H9 (cell line): ENCODE measurements at regions not wholly inside any gene's neighbourhood (a gene's known extent, or its start where the extent isn't known, plus 50 kb on each side); places are given as distances from the start of the nearest gene placed in this dataset.

Source experiments
- DNase-seq: peaks from one replicate; pipeline ENCODE4 v3.0.0-alpha.2; 2017
- H2AFZ ChIP-seq: one replicate; pipeline ENCODE4 v1.6.1; 2013; ENCODE audit warnings: mild to moderate bottlenecking, low read length, control low read depth, moderate library complexity
- H2AK5ac ChIP-seq: 2 replicates; pipeline ENCODE4 v1.6.1; 2013; ENCODE audit warnings: low read length, control low read depth, mixed read lengths; ENCODE audit not compliant: insufficient read length
- H2BK120ac ChIP-seq: one replicate; pipeline ENCODE4 v1.6.1; 2013; ENCODE audit warnings: low read depth, mild to moderate bottlenecking, low read length, control low read depth, inconsistent platforms; ENCODE audit not compliant: poor library complexity, severe bottlenecking
- H2BK12ac ChIP-seq: 2 replicates; pipeline ENCODE4 v1.6.1; 2013; ENCODE audit warnings: low read length, control low read depth, mixed read lengths, low read depth; ENCODE audit not compliant: insufficient read length
- H2BK15ac ChIP-seq: 2 replicates; pipeline ENCODE4 v1.6.1; 2013; ENCODE audit warnings: low read depth, low read length, control low read depth
- H2BK20ac ChIP-seq: one replicate; pipeline ENCODE4 v1.6.1; 2013; ENCODE audit warnings: low read depth, mild to moderate bottlenecking, low read length, control low read depth, inconsistent platforms; ENCODE audit not compliant: poor library complexity, severe bottlenecking
- H2BK5ac ChIP-seq: 2 replicates; pipeline ENCODE4 v1.6.1; 2013; ENCODE audit warnings: low read length, control low read depth, mixed read lengths; ENCODE audit not compliant: insufficient read length
- H3K14ac ChIP-seq: 2 replicates; pipeline ENCODE4 v1.6.1; 2013; ENCODE audit warnings: low read length, control low read depth; ENCODE audit not compliant: insufficient read depth
- H3K18ac ChIP-seq: 2 replicates; pipeline ENCODE4 v1.6.1; 2013; ENCODE audit warnings: low read depth, mild to moderate bottlenecking, mixed read lengths, low read length, control low read depth; ENCODE audit not compliant: insufficient read length
- H3K23ac ChIP-seq: 2 replicates; pipeline ENCODE4 v1.6.1; 2013; ENCODE audit warnings: low read length, control low read depth, mixed read lengths, low read depth; ENCODE audit not compliant: insufficient read length
- H3K23me2 ChIP-seq: 2 replicates; pipeline ENCODE4 v1.6.1; 2013; ENCODE audit warnings: low read depth, mild to moderate bottlenecking, mixed read lengths, low read length, control low read depth; ENCODE audit not compliant: insufficient read length, poor library complexity, severe bottlenecking
- H3K27ac ChIP-seq: 2 replicates; pipeline ENCODE4 v1.5.1; 2013; ENCODE audit warnings: low read length, control low read depth, mixed read lengths, low read depth; ENCODE audit not compliant: insufficient read length
- H3K27me3 ChIP-seq: 2 replicates; pipeline ENCODE4 v1.6.1; 2013; ENCODE audit warnings: low read length, control low read depth, inconsistent platforms; ENCODE audit not compliant: insufficient read depth
- H3K4ac ChIP-seq: 2 replicates; pipeline ENCODE4 v1.6.1; 2013; ENCODE audit warnings: low read depth, mild to moderate bottlenecking, control low read depth, inconsistent platforms, low read length, moderate library complexity
- H3K4me1 ChIP-seq: 2 replicates; pipeline ENCODE4 v1.6.1; 2013; ENCODE audit warnings: low read length, control low read depth, inconsistent platforms; ENCODE audit not compliant: insufficient read depth
- H3K4me2 ChIP-seq: 2 replicates; pipeline ENCODE4 v1.6.1; 2013; ENCODE audit warnings: low read length, control low read depth, mixed read lengths; ENCODE audit not compliant: insufficient read length, insufficient read depth
- H3K56ac ChIP-seq: 2 replicates; pipeline ENCODE4 v1.6.1; 2013; ENCODE audit warnings: low read depth, mild to moderate bottlenecking, mixed read lengths, low read length, control low read depth; ENCODE audit not compliant: insufficient read length
- H3K79me1 ChIP-seq: 2 replicates; pipeline ENCODE4 v1.6.1; 2013; ENCODE audit warnings: low read depth, mild to moderate bottlenecking, moderate library complexity, low read length, control low read depth, inconsistent platforms; ENCODE audit not compliant: insufficient read depth, poor library complexity, severe bottlenecking
- H3K79me2 ChIP-seq: 2 replicates; pipeline ENCODE4 v1.6.1; 2013; ENCODE audit warnings: low read length, control low read depth, inconsistent platforms; ENCODE audit not compliant: insufficient read depth
- H3K9ac ChIP-seq: 2 replicates; pipeline ENCODE4 v1.6.1; 2013; ENCODE audit warnings: low read length, control low read depth, mixed read lengths; ENCODE audit not compliant: insufficient read length; ENCODE audit errors: extremely low read depth
- H3K9me3 ChIP-seq: one replicate; pipeline ENCODE4 v1.6.1; 2013; ENCODE audit warnings: low read depth, low read length, inconsistent platforms; ENCODE audit not compliant: control insufficient read depth
- H3T11ph ChIP-seq: one replicate; pipeline ENCODE4 v1.6.1; 2013; ENCODE audit warnings: mild to moderate bottlenecking, low read length, control low read depth, inconsistent platforms
- H4K20me1 ChIP-seq: one replicate; pipeline ENCODE4 v1.6.1; 2013; ENCODE audit not compliant: control insufficient read depth, insufficient read length, insufficient read depth
- H4K5ac ChIP-seq: 2 replicates; pipeline ENCODE4 v1.6.1; 2013; ENCODE audit warnings: low read depth, mild to moderate bottlenecking, mixed read lengths, low read length, control low read depth; ENCODE audit not compliant: insufficient read length
- H4K8ac ChIP-seq: replicated peaks from 2 replicates; pipeline ENCODE4 v1.6.1; 2013; ENCODE audit warnings: low read length, control low read depth, mixed read lengths, low read depth; ENCODE audit not compliant: insufficient read length
- H4K91ac ChIP-seq: 2 replicates; pipeline ENCODE4 v1.6.1; 2013; ENCODE audit warnings: low read depth, mild to moderate bottlenecking, moderate library complexity, mixed read lengths, low read length, control low read depth; ENCODE audit not compliant: insufficient read length
- H3K27ac Mint-ChIP-seq, 3 experiments: 2 replicates in 2 of 3; 3 replicates in 1 of 3; pipeline ENCODE4 v1.8.0; 2020 to 2021; ENCODE audit warnings: mixed read lengths in 3 of 3, mild to moderate bottlenecking in 1 of 3, moderate library complexity in 1 of 3
- H3K27me3 Mint-ChIP-seq: 2 replicates; pipeline ENCODE4 v1.8.0; 2021; ENCODE audit warnings: low read depth, mild to moderate bottlenecking, moderate library complexity, mixed read lengths
- H3K36me3 Mint-ChIP-seq, 3 experiments: 2 replicates in 2 of 3; 3 replicates in 1 of 3; pipeline ENCODE4 v1.8.0; 2020 to 2021; ENCODE audit warnings: low read depth in 3 of 3, mixed read lengths in 3 of 3; ENCODE audit not compliant: insufficient read depth in 1 of 3
- H3K4me1 Mint-ChIP-seq, 2 experiments: 2 replicates each; pipeline ENCODE4 v1.8.0; 2020; ENCODE audit warnings: mixed read lengths in 2 of 2
- H3K4me3 Mint-ChIP-seq, 2 experiments: 2 replicates in 1 of 2; 3 replicates in 1 of 2; pipeline ENCODE4 v1.8.0; 2020 to 2021; ENCODE audit warnings: mild to moderate bottlenecking in 2 of 2, mixed read lengths in 2 of 2, moderate library complexity in 1 of 2
- H3K9me3 Mint-ChIP-seq, 2 experiments: 2 replicates in 1 of 2; 3 replicates in 1 of 2; pipeline ENCODE4 v1.8.0; 2020; ENCODE audit warnings: mild to moderate bottlenecking in 2 of 2, mixed read lengths in 2 of 2, moderate library complexity in 1 of 2
- WGBS: extraction: QIAGEN DNeasy Blood & Tissue Kit; methylation state at CpG from one replicate; pipeline ENCODE4 v1.1.7; 2013; ENCODE audit warnings: missing lambda C conversion rate, low lambda C conversion rate, mixed read lengths; ENCODE audit not compliant: insufficient read length; ENCODE audit errors: extremely low coverage; 5-methylcytosine and 5-hydroxymethylcytosine counted together
- TF ChIP-seq, protein P1 (sequence below): fragments of 200-600 bp; sonication (generic); conservative IDR thresholded peaks from 3 replicates; pipeline ENCODE4 v1.8.0; 2021; ENCODE audit warnings: antibody characterized with exemption, mild to moderate bottlenecking

DNA sequence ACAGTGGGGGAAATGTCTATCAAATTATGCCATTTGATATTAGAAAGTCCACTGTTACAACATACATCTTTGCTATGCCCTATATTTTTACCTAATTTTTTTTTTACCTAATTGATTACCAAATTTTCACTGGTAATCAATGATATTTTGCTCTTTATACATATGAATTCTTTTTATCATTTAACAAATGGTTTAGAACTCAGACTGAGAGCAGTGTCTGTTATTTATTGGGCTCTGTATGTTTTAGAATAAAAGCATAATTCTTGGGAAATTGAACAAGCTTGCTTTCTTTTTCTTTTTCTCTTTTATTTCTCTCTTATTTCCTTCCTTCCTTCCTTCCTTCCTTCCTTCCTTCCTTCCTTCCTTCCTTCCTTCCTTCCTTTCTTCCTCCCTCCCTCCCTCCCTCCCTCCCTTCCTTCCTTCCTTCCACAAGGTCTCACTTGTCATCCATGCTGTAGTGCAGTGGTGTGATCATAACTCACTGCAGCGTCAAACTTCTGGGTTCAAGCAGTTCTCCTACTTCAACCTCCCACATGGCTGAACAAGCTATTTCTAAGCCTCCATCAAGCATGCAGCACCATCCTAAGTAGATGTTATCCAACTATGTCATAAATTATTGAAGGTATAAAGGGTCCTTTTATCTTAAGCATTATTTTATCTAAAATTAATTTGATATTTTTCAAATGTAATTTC is 911.7 kb upstream of the CITED2 start:
- no peak overlapping the region for H2BK5ac ChIP-seq
- H3K79me1 ChIP-seq = no peaks in the 10 kb centered on the region
- H3T11ph ChIP-seq = no peak overlapping the region
- H4K20me1 ChIP-seq = no peaks in the 10 kb centered on the region
- H3K9me3 Mint-ChIP-seq = peaks cover 0 to 1% of the 10 kb centered on the region in 2 experiments; a peak in 1 of 5 replicates
- no peak overlapping the region for H2BK15ac ChIP-seq
- H2BK12ac ChIP-seq = no peak overlapping the region
- H3K56ac ChIP-seq = no peak overlapping the region
- no peaks in the 10 kb centered on the region for H3K27me3 Mint-ChIP-seq
- no peak overlapping the region for H4K5ac ChIP-seq
- H3K4ac ChIP-seq = no peak overlapping the region
- no peak overlapping the region for H4K8ac ChIP-seq
- H3K9ac ChIP-seq = no peak overlapping the region
- no peak overlapping the region for H2AFZ ChIP-seq
- peaks cover 0 to 2% (median 1%) of the 10 kb centered on the region in 3 experiments; a peak in 3 of 7 replicates for H3K36me3 Mint-ChIP-seq
- no CpG with 5 or more reads among the region's 1 CpG for WGBS
- DNase-seq = no peak
- H2BK20ac ChIP-seq = no peak overlapping the region
- no peak overlapping the region for H3K4me2 ChIP-seq
- TF ChIP-seq, protein P1, sequence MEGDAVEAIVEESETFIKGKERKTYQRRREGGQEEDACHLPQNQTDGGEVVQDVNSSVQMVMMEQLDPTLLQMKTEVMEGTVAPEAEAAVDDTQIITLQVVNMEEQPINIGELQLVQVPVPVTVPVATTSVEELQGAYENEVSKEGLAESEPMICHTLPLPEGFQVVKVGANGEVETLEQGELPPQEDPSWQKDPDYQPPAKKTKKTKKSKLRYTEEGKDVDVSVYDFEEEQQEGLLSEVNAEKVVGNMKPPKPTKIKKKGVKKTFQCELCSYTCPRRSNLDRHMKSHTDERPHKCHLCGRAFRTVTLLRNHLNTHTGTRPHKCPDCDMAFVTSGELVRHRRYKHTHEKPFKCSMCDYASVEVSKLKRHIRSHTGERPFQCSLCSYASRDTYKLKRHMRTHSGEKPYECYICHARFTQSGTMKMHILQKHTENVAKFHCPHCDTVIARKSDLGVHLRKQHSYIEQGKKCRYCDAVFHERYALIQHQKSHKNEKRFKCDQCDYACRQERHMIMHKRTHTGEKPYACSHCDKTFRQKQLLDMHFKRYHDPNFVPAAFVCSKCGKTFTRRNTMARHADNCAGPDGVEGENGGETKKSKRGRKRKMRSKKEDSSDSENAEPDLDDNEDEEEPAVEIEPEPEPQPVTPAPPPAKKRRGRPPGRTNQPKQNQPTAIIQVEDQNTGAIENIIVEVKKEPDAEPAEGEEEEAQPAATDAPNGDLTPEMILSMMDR = no peak
- H3K14ac ChIP-seq = no peak overlapping the region
- no peak overlapping the region for H3K27ac ChIP-seq
- no peak overlapping the region for H2AK5ac ChIP-seq
- no peak overlapping the region for H2BK120ac ChIP-seq
- H4K91ac ChIP-seq = no peak overlapping the region
- no peak overlapping the region for H3K18ac ChIP-seq
- no peaks in the 10 kb centered on the region for H3K23me2 ChIP-seq
- H3K4me1 ChIP-seq = no peaks in the 10 kb centered on the region
- H3K4me3 Mint-ChIP-seq = no peak overlapping the region
- no peaks in the 10 kb centered on the region for H3K27me3 ChIP-seq
- no peak overlapping the region for H3K27ac Mint-ChIP-seq
- no peaks in the 10 kb centered on the region for H3K79me2 ChIP-seq
- no peaks in the 10 kb centered on the region for H3K9me3 ChIP-seq
- H3K23ac ChIP-seq = no peak overlapping the region
- H3K4me1 Mint-ChIP-seq = no peaks in the 10 kb centered on the region
